ENCODE measurements at regions not wholly inside any gene's neighbourhood (a gene's known extent, or its start where the extent isn't known, plus 50 kb on each side); places are given as distances from the start of the nearest gene placed in this dataset.

DNA sequence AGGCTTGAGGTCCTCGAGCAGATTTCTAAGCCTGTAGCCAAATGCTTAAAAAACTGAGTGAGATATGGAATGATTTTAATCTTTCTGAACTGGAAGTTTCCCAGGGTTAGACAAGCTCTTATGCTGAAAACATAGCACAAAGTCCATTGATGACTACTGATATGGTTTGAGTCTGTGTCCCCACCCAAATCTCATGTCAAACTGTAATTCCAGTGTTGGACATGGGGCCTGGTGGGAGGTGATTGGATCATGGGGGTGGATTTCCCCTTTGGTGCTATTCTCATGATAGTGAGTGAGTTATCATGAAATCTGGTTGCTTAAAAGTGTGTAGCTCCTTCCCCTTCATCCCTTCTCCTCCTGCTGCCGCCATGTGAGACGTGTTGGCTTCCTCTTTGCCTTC lies 454.9 kb downstream of the SPRY1 start:
- TF ChIP-seq, protein P1, sequence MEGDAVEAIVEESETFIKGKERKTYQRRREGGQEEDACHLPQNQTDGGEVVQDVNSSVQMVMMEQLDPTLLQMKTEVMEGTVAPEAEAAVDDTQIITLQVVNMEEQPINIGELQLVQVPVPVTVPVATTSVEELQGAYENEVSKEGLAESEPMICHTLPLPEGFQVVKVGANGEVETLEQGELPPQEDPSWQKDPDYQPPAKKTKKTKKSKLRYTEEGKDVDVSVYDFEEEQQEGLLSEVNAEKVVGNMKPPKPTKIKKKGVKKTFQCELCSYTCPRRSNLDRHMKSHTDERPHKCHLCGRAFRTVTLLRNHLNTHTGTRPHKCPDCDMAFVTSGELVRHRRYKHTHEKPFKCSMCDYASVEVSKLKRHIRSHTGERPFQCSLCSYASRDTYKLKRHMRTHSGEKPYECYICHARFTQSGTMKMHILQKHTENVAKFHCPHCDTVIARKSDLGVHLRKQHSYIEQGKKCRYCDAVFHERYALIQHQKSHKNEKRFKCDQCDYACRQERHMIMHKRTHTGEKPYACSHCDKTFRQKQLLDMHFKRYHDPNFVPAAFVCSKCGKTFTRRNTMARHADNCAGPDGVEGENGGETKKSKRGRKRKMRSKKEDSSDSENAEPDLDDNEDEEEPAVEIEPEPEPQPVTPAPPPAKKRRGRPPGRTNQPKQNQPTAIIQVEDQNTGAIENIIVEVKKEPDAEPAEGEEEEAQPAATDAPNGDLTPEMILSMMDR (IDR thresholded peaks at IDR 0.05) = no peak
- no peak for TF ChIP-seq POLR2A (IDR thresholded peaks at IDR 0.05)
